A549 (cell line): ENCODE measurements at regions not wholly inside any gene's neighbourhood (a gene's known extent, or its start where the extent isn't known, plus 50 kb on each side); places are given as distances from the start of the nearest gene placed in this dataset.
"Not testable (repeated sequence)": the region's sequence is repeated elsewhere in the genome, so short reads cannot be mapped to it uniquely, and the experiment has no call there.

ENCODE experiments used
- ATAC-seq, 2 experiments: fragments of 200-7000 bp in 1 of 2; fragments of >200 bp in 1 of 2; cut with Nextera tagmentation in 1 of 2; cut with Tn5 transposase in 1 of 2; 3 replicates each; pipeline versions ENCODE4 v1.8.0 to v1.9.1; 2018 to 2020; ENCODE audit warnings: mild to moderate bottlenecking in 1 of 2, moderate library complexity in 1 of 2
- CTCF ChIA-PET: fragments of 300-600 bp; sonication (Branson Sonifier 250); formaldehyde crosslinking; extraction: SDS; loops from one replicate; lab custom pipeline; 2021; ENCODE audit warnings: antibody characterized with exemption, inconsistent platforms; lab: Yijun Ruan, JAX
- POLR2A ChIA-PET: fragments of 350-600 bp; formaldehyde crosslinking; extraction: SDS; loops from one replicate; lab custom pipeline; 2021; ENCODE audit warnings: antibody characterized with exemption, inconsistent platforms; lab: Yijun Ruan, JAX
- DNase-seq, 2 experiments: peaks; one replicate each; pipeline versions ENCODE4 v3.0.0 to v3.0.0-alpha.2; 2011 to 2016; ENCODE audit warnings: low read depth in 1 of 2, low spot score in 1 of 2
- FAIRE-seq: peaks from 2 replicates; lab custom pipeline; 2011; peaks lifted over from hg19 to GRCh38; lab: Jason Lieb, UNC
- H3K27ac ChIP-seq, 2 experiments: fragments of >200 bp; sonication (Bioruptor Twin); formaldehyde crosslinking; 3 replicates each; pipeline ENCODE4 v1.5.1; 2016 to 2017
- H3K4me1 ChIP-seq: fragments of >200 bp; sonication (Bioruptor Twin); formaldehyde crosslinking; 3 replicates; pipeline ENCODE4 v1.6.1; 2016
- H3K4me2 ChIP-seq: fragments of >200 bp; sonication (Bioruptor Twin); formaldehyde crosslinking; 3 replicates; pipeline ENCODE4 v1.6.1; 2016
- H3K4me3 ChIP-seq: fragments of >200 bp; sonication (Bioruptor Twin); formaldehyde crosslinking; 3 replicates; pipeline ENCODE4 v1.5.1; 2016
- H3K9me3 ChIP-seq: fragments of >200 bp; sonication (Bioruptor Twin); formaldehyde crosslinking; 3 replicates; pipeline ENCODE4 v1.6.1; 2016
- CBX2 ChIP-seq: fragments of 200-600 bp; sonication (generic); IDR thresholded peaks from 2 replicates; pipeline ENCODE4 v1.6.1; 2016; ENCODE audit warnings: low read depth, mild to moderate bottlenecking, borderline replicate concordance
- CHD2 ChIP-seq: fragments of 150-350 bp; IDR thresholded peaks from 2 replicates; pipeline ENCODE4 v1.6.1; 2014; ENCODE audit warnings: low read length; ENCODE audit not compliant: partially characterized antibody
- EHF ChIP-seq: fragments of 250-450 bp; sonication (Bioruptor Pico); IDR thresholded peaks from 2 replicates; pipeline ENCODE4 v1.5.0; 2020; ENCODE audit warnings: mild to moderate bottlenecking
- EHMT2 ChIP-seq: fragments of 200-600 bp; sonication (generic); IDR thresholded peaks from 2 replicates; pipeline ENCODE4 v1.6.1; 2016; ENCODE audit warnings: antibody characterized with exemption, low read depth, mild to moderate bottlenecking, moderate library complexity
- EP300 ChIP-seq, 2 experiments: fragments of >200 bp; sonication (Bioruptor Twin); formaldehyde crosslinking; IDR thresholded peaks; 2 replicates in 1 of 2; 3 replicates in 1 of 2; pipeline ENCODE4 v1.6.1; 2016 to 2017
- HDAC2 ChIP-seq: fragments of 200-600 bp; sonication (generic); IDR thresholded peaks from 2 replicates; pipeline ENCODE4 v1.6.1; 2016
- HEYL ChIP-seq: fragments of 250-450 bp; sonication (Bioruptor Pico); IDR thresholded peaks from 2 replicates; pipeline ENCODE4 v1.8.0; 2021; ENCODE audit warnings: mild to moderate bottlenecking, moderate library complexity
- JUN ChIP-seq, 2 experiments: fragments of >200 bp; sonication (Bioruptor Twin); formaldehyde crosslinking; IDR thresholded peaks; 2 replicates in 1 of 2; 3 replicates in 1 of 2; pipeline ENCODE4 v1.6.1; 2016 to 2017
- JUNB ChIP-seq: fragments of >200 bp; sonication (Bioruptor Twin); formaldehyde crosslinking; IDR thresholded peaks from 2 replicates; pipeline ENCODE4 v1.6.1; 2016
- MAX ChIP-seq: IDR thresholded peaks from 2 replicates; pipeline ENCODE4 v1.6.1; 2012
- MAZ ChIP-seq: fragments of 150-350 bp; IDR thresholded peaks from 2 replicates; pipeline ENCODE4 v1.6.1; 2014; ENCODE audit warnings: antibody characterized with exemption, low read depth, low read length, borderline replicate concordance
- NPAS2 ChIP-seq: fragments of 250-450 bp; sonication (Bioruptor Pico); IDR thresholded peaks from 2 replicates; pipeline ENCODE4 v1.8.0; 2022; ENCODE audit warnings: mild to moderate bottlenecking, moderate library complexity, borderline replicate concordance
- PBX3 ChIP-seq: IDR thresholded peaks from 2 replicates; pipeline ENCODE4 v1.6.1; 2012
- POLR2AphosphoS2 ChIP-seq: conservative IDR thresholded peaks from 2 replicates; pipeline ENCODE4 v1.6.1; 2012; ENCODE audit warnings: low read length, improper control_type of control experiment, inconsistent platforms
- RAD21 ChIP-seq, 2 experiments: fragments of >200 bp in 1 of 2; sonication (Bioruptor Twin) in 1 of 2; formaldehyde crosslinking in 1 of 2; IDR thresholded peaks in 1 of 2; conservative IDR thresholded peaks in 1 of 2; 2 replicates in 1 of 2; 3 replicates in 1 of 2; pipeline ENCODE4 v1.6.1; 2012 to 2018; ENCODE audit warnings: inconsistent platforms in 1 of 2
- RARB ChIP-seq: fragments of 250-450 bp; sonication (Bioruptor Pico); IDR thresholded peaks from 2 replicates; pipeline ENCODE4 v1.8.0; 2021; ENCODE audit warnings: mild to moderate bottlenecking, moderate library complexity
- REST ChIP-seq: fragments of 200-600 bp; sonication (generic); IDR thresholded peaks from 2 replicates; pipeline ENCODE4 v1.6.1; 2016; ENCODE audit warnings: antibody characterized with exemption, mild to moderate bottlenecking, moderate library complexity
- RFX5 ChIP-seq: fragments of 450-650 bp; IDR thresholded peaks from 2 replicates; pipeline ENCODE4 v1.7.1; 2014; ENCODE audit warnings: antibody characterized with exemption, mild to moderate bottlenecking, moderate library complexity
- SREBF2 ChIP-seq: fragments of 450-650 bp; IDR thresholded peaks from 2 replicates; pipeline ENCODE4 v1.6.1; 2014; ENCODE audit warnings: mild to moderate bottlenecking, moderate library complexity
- TP53 ChIP-seq: fragments of 250-450 bp; sonication (Bioruptor Pico); IDR thresholded peaks from 2 replicates; pipeline ENCODE4 v1.5.0; 2021; ENCODE audit warnings: mild to moderate bottlenecking, moderate library complexity
- ZFP36 ChIP-seq: fragments of 450-650 bp; IDR thresholded peaks from 2 replicates; pipeline ENCODE4 v1.6.1; 2014; ENCODE audit warnings: borderline replicate concordance; ENCODE audit not compliant: partially characterized antibody
- ZSCAN20 ChIP-seq: fragments of 250-450 bp; sonication (Bioruptor Pico); IDR thresholded peaks from 2 replicates; pipeline ENCODE4 v1.8.0; 2022; ENCODE audit warnings: mild to moderate bottlenecking, moderate library complexity
- WGBS: methylation state at CpG from one replicate; pipeline ENCODE4 v1.1.6; 2017; ENCODE audit errors: missing lambda C conversion rate; 5-methylcytosine and 5-hydroxymethylcytosine counted together

GRCh38 chr2:107721178-107721577 is 105.5 kb upstream of the RGPD4 start:
- ATAC-seq, result no peak
- Histone ChIP-seq H3K27ac (no peak overlapping the region), H3K4me2 (no peak overlapping the region), H3K4me3 (no peak overlapping the region), H3K4me1 (no peaks in the 10 kb centered on the region), H3K9me3 (no peaks in the 10 kb centered on the region)
- FAIRE-seq, result no peak
- no peak for TF ChIP-seq EP300 (IDR thresholded peaks at IDR 0.05)
- no peak for TF ChIP-seq MAZ
- TF ChIP-seq PBX3, result no peak
- no peak for TF ChIP-seq CBX2
- TF ChIP-seq JUN (IDR thresholded peaks at IDR 0.05), result no peak
- no peak for TF ChIP-seq ZSCAN20 (CRISPR knock-in tag)
- no peak for TF ChIP-seq CHD2
- TF ChIP-seq SREBF2, result no peak
- no peak for TF ChIP-seq NPAS2 (CRISPR knock-in tag)
- ChIA-PET CTCF (no interaction called here), POLR2A (no interaction called here)
- DNase-seq, result no peak
- 55% methylated on average over 3 of the region's 3 CpGs for WGBS

- Histone ChIP-seq H3K27ac (no peak overlapping the region), H3K4me1 (no peaks in the 10 kb centered on the region), H3K9me3 (no peaks in the 10 kb centered on the region), H3K4me2 (no peak overlapping the region), H3K4me3 (no peak overlapping the region)
- 41% methylated on average over 2 of the region's 2 CpGs for whole genome bisulfite sequencing
- no peak for ATAC-seq
- FAIRE-seq, result no peak
- CTCF ChIA-PET, result no interaction called here
- TF ChIP-seq MAX, result no peak
- TF ChIP-seq RAD21 (conservative IDR thresholded peaks at IDR 0.05 in 1 of 2, IDR thresholded peaks at IDR 0.05 in 1 of 2), result no peak
- no peak for TF ChIP-seq NPAS2 (CRISPR knock-in tag)
- TF ChIP-seq RARB, result no peak
- no peak for TF ChIP-seq ZFP36
- TF ChIP-seq ZSCAN20 (CRISPR knock-in tag), result no peak
- no peak for TF ChIP-seq EHF (CRISPR knock-in tag)
- no peak for TF ChIP-seq JUN (IDR thresholded peaks at IDR 0.05)
- TF ChIP-seq EHMT2, result no peak
- TF ChIP-seq REST, result no peak
- TF ChIP-seq HEYL, result no peak
- no peak for TF ChIP-seq HDAC2
- no peak for TF ChIP-seq TP53 (CRISPR knock-in tag)
- TF ChIP-seq JUNB, result no peak
- TF ChIP-seq RFX5, result no peak
- no peak for TF ChIP-seq POLR2AphosphoS2
- no peak for DNase-seq
- POLR2A ChIA-PET, result no interaction called here
These were observed 105.1 kb upstream of the RGPD4 start for GRCh38 chr2:107721586-107721985.

- WGBS, result 92% methylated on average over 1 of the region's 1 CpG
- ATAC-seq, H3K4me2 ChIP-seq, H3K9me3 ChIP-seq, H3K4me3 ChIP-seq, H3K4me1 ChIP-seq, FAIRE-seq, DNase-seq, CTCF ChIA-PET, H3K27ac ChIP-seq, POLR2A ChIA-PET: not testable (repeated sequence)
These were observed 100.9 kb upstream of the RGPD4 start for GRCh38 chr2:107725824-107726223.
